G401.6 (cell line): ENCODE measurements at regions not wholly inside any gene's neighbourhood (a gene's known extent, or its start where the extent isn't known, plus 50 kb on each side); places are given as distances from the start of the nearest gene placed in this dataset.
A peak's percentile ranks its signal among the peaks of the same experiment; 100 is the strongest.

Experiments
- FAIRE-seq: peaks from 2 replicates; lab custom pipeline; 2012; peaks lifted over from hg19 to GRCh38; lab: Jason Lieb, UNC

DNA sequence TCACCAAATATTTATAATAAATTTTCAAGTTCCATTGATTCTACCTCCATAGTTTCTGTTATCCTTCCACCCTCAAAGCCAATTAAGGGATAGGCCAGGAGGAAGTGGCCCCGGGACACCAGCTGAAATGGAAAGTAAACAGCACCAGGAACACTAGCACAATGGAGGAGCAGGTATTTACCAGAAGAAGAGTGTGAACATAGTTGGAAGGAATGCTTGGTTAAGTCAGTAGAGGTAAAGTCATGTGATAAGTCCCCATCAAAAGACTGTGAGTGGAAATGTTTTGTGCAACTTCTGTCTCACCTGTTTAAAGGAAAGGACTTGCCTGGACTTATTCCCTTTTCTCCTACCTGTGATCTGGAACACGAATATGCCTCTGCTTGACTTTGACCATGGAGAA is 146.7 kb upstream of the RAI14 start:
- FAIRE-seq, result no peak

DNA sequence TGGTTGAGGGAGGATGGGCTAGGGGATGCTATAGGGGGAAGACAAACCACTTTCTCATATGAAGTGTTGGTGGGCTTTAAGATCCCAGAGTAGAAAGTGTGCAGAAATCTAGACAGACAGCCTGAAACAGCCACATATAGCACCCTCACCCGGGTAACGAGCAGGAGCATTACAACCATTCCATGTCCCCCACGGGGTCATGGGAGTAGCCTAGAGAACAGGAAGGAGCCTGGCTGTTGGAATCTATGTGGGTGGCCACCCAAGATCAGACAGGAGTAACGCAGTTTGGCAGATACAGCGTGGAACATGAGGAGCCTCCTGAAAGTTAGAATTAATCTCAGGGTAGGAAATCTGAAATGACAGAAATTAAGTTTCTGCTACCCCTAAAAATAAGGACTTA is 146.1 kb upstream of the RAI14 start:
- FAIRE-seq, result no peak

DNA sequence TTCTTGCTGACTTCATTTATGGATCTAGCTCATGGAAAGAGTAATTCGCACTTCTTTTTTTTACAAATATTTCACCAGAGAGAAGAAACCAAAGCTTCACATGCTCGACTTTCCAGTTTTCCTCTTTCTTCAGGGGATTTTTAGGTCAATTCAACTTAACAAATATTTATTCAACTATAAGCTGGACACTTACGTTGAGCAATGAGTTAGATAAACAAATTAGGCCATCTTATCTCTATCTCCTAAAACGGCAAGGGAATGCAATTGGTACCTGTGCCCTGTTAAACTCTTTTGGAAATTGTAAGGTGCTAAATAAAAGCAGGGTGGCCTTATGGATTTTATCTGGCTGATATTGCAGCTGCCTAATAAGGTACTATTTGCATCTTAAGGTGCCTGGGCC is 145.1 kb upstream of the RAI14 start:
- no peak for FAIRE-seq

DNA sequence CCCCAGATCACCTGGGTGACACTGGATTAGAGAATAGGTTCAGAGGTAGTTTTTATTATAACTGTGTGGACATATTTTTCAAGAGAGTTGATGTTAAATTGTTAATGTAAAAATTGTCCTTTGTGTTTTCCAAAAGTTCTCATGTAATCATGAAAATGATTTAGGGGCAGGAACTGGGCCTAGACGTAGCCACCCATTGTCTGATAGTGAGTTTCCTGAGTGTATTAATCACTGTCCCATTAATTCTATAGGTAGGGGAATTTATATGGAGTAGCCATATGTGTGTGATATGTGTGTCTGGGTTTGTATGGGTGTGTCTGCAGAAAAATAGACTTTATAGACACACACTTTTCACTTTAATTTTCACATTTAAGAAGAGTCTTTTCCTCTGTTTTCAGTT is 144.6 kb upstream of the RAI14 start:
- no peak for FAIRE-seq

DNA sequence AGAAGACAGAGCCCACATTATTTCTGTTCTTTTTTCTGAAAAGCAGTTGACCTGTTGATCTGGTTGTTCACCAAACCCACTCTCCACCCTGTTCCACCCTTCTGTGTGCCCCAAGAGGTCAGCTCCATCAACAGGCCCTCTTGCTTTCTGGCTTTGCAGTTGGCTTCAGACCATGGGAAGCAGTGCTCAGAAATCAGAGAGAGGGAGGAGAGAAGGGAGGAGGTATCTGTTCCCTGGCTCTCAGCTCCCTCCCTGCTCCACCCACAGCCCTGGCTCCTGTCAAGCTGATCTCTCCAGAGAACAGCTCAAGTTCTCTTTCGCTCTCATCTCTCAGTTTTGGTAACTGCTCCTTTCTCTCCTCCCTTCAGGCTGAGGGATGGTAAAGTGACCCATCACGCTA is 144.2 kb upstream of the RAI14 start:
- no peak for FAIRE-seq

GRCh38 chr5:34516166-34516565 is 140.0 kb upstream of the RAI14 start:
- no peak for FAIRE-seq

DNA sequence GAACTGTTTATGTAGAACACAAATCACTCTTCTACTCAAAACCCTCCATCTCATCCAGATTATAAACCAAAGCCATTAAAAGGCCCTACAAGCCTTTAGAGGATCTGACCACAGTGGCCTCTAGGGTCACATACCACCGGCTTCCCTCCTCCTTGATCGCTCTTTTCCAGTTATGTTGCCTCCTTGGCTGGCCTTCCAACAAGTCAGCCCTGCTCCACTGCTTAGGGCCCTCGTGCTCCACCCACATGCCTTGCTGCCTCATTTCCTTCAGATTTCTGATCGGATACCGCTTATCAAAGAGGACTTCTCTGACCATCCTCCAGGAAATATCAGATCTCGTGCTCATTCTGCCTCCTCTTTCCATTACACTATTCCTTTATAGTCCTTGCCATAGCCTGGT is 139.4 kb upstream of the RAI14 start:
- no peak for FAIRE-seq

DNA sequence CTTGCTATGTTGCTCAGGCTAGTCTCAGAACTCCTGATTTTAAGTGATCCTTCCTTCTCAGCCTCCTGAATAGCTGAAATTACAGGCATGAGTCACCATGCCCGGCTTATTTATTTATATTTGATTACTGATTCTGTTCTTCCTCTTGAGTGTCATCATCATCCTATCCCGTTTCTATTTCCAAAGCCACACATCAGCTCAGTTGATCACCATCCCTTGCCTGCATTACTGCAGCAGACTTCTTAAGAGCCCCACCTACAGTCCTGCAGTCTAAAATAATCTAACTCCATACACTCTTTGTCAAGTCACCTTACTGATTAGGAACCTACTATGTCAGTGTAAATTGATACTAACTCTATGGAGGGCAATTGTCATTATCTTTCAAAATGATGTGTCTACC is 138.9 kb upstream of the RAI14 start:
- no peak for FAIRE-seq

DNA sequence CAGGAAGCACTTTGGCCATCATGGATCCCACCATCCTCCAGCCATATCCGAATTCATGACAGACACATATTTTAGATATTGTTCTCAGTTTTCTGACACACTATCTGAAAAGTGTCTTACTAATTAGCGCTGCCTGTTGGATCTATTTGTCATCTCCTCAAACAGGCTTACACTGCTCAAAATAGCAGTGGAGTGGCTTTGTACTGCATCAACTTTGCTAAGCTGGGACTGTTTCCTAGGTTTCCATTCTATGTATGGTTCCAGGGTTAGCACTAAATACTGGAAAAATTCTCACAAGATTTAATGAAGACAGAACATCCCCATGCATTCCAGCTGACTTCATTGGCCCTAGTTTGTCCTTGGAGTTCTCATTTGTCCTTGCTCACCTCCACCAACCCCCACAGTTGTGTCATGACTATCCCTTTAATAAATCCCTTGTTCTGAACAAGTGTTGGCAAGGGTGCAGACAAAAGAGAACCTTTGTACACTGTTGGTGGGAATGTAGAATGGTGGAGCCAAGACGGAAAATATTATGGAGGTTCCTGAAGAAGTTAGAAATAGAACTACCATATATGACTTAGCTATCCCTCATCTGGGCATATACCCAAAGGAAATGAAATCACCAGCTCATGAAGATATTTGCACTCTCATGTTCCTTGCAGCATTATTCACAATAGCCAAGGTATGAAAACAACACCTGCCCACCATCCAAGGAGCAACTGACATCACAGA is 136.5 kb upstream of the RAI14 start:
- FAIRE-seq, result no peak

GRCh38 chr5:34521628-34522290 is 134.4 kb upstream of the RAI14 start:
- FAIRE-seq, result no peak

DNA sequence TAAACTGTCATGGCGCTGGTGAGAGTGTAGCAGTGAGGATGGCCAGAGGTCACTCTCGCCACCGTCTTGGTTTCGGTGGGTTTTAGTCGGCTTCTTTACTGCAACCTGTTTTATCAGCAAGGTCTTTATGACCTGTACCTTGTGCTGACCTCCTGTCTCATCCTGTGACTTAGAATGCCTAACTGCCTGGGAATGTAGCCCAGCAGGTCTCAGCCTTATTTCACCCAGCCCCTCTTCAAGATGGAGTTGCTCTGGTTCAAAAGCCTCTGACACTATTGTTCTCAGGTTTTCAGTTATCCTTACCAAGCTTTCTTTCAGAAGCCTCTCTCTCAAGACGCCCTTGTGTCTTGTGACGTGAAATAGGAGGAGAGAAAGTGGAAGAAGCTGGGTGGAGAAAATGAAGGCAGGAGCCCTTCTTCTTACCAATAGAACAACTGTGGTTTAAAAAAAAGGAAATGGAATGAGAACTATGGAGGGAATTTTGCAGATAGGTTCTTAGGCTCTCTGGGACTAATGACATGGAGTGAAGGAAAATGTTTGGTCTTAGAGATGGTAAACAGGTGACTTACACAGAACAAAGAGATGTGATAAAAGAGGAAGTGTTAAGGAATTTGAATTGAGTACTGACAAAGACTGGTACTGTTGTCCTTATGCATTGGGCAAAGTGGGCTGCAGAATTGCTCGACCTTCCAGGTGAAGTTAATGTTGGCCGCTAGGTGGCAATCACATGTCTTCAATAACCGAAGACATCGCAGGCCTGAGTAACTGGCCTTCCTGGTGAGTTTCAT is 133.3 kb upstream of the RAI14 start:
- peak; percentile 65 for FAIRE-seq

DNA sequence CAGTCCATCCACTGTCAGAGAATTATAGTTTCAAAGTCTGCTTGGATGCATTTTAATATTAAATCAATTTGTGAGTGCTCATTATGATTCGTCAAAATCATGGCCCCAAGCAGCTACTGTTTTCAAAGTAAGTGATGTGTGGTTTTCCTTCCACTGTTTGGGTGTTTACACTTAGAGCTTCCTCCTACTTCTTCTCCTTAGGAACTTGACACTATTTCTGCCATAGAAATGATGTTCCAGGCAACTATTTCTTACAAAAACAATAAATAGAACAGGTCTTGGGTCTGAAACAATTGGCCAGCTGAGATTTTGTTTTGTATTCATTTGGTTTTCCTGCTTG is 132.8 kb upstream of the RAI14 start:
- FAIRE-seq, result no peak

DNA sequence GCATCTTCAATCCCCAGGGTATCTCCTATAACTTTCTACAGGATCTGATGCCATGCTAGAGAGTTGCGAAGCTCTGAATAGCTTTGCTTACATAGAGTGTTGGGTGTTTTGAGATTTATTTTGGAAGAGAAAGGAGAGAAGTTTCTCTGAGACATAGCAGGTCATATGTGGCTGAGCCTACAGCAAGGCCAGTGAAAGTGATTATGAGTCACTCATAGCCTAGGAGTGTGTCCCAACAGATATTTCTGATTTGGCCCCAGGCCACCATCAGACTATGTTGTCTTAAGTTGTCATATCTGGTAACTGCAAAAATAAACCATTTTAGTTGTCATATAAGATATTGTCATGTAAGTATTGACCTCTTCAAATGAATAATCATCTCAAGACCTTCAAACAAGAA is 132.0 kb upstream of the RAI14 start:
- FAIRE-seq, result no peak

DNA sequence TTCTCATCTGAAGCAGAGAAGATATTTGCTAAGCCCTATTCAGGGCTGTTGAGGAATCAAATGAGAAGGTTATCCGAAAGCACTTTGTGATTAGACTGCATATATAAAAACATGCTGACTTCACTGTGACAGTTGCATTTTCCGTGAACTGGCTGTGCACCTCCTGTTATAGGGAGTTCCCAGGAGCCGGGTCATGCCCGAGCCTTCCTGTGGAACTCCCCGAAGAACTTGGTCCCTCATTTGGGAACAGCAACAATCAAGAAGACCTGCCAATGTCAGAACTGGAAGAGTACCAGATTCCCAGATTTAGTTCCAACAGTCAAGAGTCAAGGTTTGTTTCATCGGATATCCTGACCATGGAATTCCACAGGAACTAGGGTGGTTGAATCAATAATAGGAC is 130.4 kb upstream of the RAI14 start:
- FAIRE-seq, result no peak

DNA sequence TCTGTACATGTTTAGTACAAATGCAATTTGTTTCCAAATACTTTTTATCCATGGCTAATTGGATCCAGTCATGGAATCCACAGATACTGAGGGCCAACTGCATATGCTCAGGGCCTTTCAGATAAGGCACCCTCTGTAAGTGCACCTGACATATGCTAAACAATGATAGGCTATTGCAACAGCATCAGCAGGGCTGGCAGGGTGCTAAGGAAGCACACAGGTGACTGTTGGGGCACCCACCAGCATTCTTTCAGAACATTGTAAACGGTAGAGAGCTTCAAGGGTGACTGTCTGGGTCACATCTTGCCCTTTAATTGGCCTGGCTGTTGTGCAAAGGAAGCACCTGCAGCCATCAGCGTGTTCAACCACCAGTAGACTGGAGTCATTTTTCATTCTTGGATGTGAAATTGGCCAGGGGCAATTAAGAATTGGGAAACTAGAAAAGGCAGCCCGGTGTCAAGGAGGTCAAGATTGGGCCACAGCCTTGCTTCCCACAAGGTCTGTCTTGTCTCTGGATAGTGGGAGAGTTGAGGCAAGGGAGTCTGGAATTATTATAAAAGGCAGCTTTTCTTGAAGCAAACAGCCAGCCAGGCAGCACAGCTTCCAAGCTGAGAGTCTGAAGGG is 129.3 kb upstream of the RAI14 start:
- no peak for FAIRE-seq

DNA sequence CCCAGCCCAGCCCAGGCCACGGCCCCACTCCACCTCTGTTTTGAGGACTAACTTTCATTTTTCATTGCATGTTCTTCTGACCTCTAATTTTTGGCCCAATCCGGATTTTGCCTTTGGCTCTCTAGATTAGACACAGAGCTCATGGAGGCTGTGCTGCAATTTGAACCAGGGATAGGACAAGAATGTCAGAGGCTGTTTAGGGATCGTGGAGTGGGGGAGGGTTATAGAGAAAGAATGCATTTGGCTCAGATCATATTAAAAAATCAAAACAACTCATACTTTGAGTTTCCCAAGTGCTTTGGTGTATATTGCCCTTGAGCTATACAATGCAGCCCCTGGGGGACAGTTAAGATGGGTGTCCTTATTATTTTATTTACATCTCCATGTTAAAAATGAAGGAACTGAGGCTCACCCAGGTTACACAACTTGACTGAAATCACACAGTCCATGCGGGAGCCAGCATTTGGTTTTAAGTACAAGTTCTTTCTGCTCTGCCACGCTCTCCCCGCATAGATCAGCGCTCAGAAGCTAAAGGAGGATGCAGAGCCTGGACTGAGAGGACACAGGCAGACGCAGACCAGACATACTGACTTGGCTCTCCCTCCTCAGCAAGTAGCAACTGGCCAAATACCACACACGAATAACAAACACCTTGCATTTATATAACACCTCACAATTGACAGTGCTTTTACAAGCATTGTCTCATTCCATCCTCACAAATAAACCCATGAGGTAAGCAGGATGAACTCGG is 126.4 kb upstream of the RAI14 start:
- FAIRE-seq, result no peak

DNA sequence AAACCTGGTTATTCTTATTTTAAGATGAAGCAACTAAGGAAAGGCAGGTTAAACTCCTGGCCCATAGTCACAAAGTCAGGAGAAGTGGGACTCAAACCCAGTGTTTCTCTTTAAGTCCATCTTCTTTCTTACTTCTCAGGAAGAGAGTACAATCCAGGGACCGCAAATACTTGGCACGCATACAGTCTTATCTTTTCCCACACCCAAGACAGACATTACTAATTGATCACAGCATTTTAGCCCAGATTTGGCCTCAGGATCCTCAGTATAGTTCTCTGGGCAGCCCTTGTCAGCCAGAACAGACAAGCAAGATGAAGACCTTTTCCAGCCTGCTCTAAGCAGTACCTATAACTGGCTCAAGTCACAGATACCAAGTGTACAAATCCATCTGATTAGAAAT is 125.5 kb upstream of the RAI14 start:
- no peak for FAIRE-seq

DNA sequence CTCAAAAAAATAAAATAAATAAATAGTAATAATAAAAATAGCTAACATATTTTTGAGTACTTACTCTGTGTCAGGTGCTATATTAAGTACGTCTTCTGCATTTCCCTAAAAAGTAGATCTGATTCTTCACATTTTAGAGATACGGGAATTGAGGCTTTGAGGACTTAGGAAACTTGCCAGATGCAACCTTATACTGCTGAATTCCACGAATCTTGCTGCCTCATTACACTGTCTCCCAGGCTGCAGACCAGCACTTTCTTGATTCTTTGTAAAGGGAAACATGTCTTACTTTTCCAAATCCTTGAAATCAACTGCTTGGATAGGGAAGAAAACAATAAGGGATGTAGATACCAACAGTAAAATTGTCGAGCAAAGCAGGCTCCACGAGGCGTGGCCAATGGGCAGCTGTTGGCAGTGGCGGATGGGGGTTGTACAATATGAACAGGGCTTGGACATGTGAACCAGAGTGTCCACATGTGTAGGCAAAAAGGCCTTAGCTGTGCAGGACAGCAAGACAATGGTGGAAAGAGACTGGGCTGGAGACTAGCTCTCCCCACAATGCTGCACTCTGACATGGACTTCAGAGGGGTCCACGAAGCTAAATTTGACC is 124.3 kb upstream of the RAI14 start:
- no peak for FAIRE-seq

DNA sequence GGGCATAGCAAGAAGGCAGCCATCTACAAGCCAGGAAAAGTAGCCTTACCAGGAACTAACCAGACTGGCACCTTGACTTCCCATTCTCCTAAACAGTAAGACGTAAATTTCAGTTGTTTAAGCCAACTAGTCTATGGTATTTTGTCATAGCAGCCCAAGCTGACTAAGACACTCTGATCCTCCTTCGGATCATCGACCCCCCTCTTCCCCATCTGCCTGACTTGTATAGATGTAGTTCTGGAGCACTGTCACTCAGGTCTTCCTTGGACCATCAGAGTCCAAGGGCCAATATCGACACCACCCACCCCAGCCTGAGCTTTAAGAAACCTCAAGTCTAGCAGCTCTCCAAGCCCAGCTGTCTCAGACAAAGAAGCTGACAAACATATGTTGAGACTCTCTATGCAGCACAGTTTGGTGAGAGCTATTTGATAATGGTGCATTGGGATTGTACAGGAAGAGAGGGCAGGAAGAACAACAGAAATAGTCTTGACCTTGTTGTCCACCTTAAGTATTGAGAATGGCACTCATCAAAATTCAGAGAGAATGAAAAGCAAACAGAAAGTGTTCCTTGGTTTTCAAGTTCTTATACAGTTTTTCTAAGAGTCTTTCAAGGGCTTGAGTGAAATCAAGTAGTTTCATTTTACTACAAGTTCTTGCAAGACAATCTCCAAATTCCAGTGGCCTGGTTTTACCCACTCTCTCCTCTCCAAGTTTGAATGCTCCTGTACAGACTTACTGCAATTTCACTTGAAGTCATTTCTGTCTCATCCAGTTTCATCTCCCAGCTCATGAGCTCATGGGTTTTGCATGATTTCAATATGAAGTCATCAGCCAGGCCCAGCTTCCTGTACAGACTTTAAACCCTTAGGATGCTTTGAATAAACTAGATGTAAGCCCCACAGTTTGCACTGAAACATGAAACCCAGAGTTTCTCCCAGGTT is 122.3 kb upstream of the RAI14 start:
- FAIRE-seq, result no peak

DNA sequence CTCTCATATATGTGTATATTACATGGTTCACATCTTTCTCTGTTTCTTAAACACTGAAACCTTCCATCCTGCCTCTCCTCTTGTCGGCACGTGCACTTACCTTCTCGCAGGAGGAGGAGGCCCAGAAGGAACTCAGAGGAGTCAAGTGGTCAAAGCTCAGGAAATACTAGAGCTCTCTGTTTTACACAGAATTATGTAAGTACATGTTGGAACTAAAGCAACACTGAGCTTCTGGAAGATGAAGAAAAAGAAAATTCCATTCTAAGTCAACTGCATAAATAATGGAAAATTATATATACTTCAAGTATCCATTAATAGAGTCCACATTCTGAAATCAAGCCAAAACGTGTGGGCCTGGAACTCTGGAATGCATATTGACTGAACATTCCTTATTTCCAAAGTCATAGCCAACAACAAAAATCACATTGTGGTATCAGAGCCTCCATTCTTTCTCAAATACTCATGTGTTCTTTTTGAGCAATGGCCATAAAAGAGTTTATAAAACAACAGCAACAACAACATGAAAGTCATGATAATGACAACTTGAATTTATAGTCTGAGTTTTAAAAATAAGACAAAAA is 121.5 kb upstream of the RAI14 start:
- FAIRE-seq, result no peak
